ENCODE measurements at regions not wholly inside any gene's neighbourhood (a gene's known extent, or its start where the extent isn't known, plus 50 kb on each side); places are given as distances from the start of the nearest gene placed in this dataset.
A peak's percentile ranks its signal among the peaks of the same experiment; 100 is the strongest.
"Not testable (repeated sequence)": the region's sequence is repeated elsewhere in the genome, so short reads cannot be mapped to it uniquely, and the experiment has no call there.

GRCh38 chr2:185274718-185275484 is 463.7 kb upstream of the FSIP2 start:
- no peak for DNase-seq

GRCh38 chr2:185275979-185276378 is 462.6 kb upstream of the FSIP2 start:
- DNase-seq, result not testable (repeated sequence)

GRCh38 chr2:185278761-185279160 is 459.8 kb upstream of the FSIP2 start:
- DNase-seq, result no peak

GRCh38 chr2:185279999-185280398 is 458.6 kb upstream of the FSIP2 start:
- DNase-seq, result peak; percentile 13

DNA sequence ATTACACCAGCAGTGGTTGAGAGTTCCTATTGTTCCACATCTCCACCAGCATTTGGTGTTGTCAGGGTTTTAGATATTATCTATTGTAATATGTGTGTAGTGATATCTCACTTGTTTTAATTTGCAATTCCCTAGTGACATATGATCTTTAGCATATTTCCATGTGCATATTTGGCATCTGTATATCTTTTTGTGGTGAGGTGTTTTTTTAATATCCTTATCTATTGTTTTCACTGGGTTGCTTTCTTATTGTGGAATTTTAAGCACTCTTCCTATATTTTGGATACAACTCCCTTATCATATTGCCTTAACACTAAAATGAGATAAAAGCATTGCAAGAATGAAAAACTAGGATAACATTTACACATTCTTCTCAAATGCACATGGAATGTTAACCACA is 453.9 kb upstream of the FSIP2 start:
- no peak for DNase-seq

- DNase-seq, result not testable (repeated sequence)
These were observed 448.6 kb upstream of the FSIP2 start for GRCh38 chr2:185290012-185290411.

GRCh38 chr2:185291035-185291647 is 447.5 kb upstream of the FSIP2 start:
- peak; percentile 28 for DNase-seq

- DNase-seq, result no peak
These were observed 438.7 kb upstream of the FSIP2 start for GRCh38 chr2:185299867-185300266.

- no peak for DNase-seq
These were observed 432.5 kb upstream of the FSIP2 start for GRCh38 chr2:185306119-185306518.

GRCh38 chr2:185316383-185316782 is 422.2 kb upstream of the FSIP2 start:
- DNase-seq, result no peak

DNA sequence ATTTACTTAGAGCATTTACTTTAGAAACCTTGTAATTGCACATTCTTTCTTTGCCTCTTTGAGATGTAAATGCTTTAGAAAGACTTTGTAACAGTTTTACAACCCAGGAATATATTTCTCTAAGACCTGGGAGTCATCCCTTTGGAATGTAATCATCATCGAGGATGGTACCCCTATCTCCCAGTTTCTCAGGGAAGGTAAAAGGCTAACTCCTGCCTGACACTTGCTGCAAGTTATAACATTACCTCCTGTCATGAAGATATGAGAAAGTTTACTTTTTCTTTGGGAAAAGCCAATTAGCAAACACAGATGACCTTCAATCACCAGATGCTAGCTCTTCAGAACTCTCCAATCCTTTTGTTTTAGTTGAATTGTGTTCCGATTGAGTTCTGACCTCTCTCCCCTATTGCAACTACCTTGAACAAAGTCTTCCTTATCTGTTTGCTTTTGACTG is 420.3 kb upstream of the FSIP2 start:
- peak; percentile 29 for DNase-seq

DNA sequence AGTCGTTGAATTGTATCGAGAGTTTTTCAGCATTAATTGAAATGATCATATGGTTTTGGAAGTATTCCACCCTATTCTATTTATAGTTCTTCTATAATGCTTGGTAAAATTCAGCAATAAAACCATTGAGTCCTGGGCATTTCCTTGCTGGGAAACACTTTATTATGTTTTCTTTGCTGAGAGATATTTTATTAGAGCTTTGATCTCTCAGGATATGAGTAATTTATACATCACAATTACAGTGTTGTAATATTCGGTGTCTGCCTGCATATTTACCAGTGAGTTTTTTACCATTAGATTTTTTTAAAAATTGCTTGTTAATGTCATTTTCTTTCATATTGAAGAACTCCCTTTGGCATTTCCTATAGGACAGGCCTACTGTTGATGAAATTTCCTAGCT is 402.7 kb upstream of the FSIP2 start:
- no peak for DNase-seq

GRCh38 chr2:185337033-185337432 is 401.6 kb upstream of the FSIP2 start:
- DNase-seq, result no peak

GRCh38 chr2:185338104-185338503 is 400.5 kb upstream of the FSIP2 start:
- DNase-seq, result no peak

DNA sequence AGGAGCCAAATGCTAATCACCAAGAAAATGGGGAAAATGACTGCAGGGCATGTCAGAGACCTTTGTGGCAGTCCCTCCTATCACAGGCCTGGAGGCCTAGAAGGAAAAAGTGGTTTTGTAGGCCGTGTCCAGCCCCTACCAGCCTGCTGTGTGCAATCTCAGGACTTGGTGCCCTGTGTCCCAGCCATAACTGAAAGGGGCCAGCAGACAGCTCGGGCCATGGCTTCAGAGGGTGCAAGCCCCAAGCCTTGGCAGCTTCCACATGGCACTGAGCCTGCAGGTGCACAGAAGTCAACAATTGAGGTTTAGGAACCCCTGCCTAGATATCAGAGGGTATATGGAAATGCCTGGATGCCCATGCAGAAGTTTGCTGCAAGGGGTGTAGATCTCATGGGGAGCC is 391.2 kb upstream of the FSIP2 start:
- no peak for DNase-seq

DNA sequence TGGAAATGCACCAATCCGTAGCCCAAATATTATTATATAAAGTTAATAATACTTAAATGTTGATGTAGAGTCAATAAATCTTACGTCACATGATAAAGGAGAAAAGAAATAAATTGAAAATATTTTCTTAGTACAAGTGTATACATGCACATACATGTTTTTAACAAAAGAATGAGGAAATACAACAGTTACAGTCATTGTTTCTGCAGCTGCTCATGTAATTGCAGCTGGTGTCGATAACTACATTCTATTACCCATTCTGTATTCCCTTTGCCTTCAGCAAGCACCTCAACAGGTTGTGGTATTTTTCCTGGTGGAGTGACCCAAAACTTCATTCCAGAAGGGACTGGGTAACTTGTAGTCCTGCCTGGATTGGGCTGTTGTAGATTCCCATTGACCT is 377.8 kb upstream of the FSIP2 start:
- no peak for DNase-seq

DNA sequence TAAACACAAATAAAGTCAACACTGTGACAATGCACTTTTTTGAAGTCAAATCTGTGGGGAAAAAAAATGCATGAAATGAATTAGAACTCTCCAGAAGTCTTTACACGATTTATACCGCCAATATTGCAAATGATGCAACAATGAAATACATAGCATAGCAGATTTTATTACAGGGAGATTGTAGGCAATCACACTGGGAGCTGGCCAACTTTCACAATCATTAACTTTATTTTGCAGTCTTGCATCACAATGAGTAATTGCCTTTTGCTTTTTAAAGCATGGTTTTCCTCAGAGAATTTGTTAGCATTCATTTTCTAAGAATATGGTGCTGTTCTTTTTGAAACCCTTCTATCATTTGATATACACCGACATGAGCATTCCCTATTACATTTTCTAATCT is 366.4 kb upstream of the FSIP2 start:
- peak; percentile 41 for DNase-seq

GRCh38 chr2:185373229-185373628 is 365.4 kb upstream of the FSIP2 start:
- no peak for DNase-seq

DNA sequence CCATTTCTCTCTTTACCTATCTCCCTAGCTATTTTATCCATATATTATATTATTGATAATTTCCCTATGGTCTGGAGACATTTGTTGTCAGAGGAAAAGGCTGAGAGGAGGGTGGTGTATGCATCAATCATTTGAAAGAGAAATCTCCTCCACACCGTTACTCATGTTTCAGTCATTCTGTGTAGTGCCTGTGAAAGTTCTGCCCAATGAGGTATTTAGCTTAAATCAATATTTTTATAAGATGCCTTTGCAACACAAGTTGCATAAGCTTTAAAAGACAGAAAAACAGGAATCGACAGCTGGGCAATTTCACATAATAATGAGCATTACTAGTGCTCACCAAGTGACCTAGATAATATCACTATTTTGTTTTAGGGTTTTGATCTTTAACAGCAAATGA is 363.7 kb upstream of the FSIP2 start:
- peak; percentile 93 for DNase-seq

DNA sequence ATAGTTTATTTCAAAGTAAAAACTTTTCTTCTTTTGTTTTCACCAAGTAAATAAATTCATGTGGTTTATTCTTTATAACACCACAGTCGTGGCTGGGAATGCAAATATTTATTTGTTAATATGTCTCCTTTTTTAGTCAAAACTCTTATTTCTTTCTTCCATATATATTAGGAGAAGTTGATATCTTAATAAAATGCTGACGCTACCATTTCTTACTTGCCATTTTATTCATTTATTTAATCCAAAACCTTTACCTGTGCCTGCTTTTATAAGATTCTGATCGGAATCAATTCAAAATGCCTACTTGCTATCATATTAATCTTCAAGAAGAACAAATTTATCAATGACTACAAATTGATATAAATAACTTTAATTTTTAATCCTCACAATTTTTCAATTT is 362.9 kb upstream of the FSIP2 start:
- no peak for DNase-seq

DNA sequence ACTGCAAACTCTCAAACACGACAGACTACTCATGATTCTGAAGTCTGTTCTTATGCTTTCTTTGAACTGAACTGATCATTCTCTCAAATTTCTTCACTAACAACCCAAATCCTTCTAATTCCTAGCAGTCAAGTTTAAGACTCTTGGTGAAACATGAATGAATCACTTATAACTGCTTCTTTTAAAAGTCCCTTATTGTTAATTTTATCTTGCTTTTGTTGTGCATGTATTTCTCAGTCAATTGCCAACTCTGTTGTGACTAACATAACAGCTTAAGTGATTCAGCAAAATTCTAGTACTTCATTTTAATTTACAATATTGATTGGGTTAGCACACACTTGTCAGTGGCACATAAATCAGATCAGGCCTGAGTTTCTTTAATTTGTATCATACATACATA is 357.0 kb upstream of the FSIP2 start:
- DNase-seq, result no peak

DNA sequence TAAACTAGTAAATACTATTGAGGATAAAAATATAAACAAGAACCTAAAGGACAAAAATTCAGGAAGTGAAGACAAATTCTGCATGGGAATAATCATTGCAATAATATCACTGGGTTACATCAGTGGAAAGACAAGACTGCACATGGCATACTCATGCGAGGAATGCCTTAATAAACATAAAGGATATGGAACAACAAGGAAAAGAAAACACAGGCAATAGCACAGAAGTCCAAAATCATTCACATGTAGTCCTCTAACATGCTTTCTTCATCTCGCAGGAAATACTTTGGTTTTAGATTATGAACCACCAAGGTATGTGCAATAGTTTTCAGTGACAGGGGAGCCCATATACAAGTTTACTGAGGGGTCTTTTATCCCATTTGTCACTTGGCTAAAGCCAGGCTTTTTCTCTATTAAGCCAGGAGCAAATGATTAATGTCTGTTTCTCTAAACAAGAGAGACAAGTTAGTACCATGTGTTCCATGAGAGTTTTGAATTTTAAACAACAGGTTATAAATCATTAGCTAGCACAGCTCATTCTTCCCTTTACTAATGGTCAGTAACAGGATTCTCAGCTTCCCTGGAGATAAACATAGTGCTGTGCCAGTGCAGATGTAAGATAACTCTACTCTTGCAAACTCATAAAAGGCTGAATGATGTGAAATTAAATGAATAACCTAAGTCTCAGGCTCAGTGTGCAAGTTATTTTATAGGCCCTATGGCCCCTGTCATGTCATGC is 353.6 kb upstream of the FSIP2 start:
- peak; percentile 67 for DNase-seq

- no peak for DNase-seq
These were observed 350.4 kb upstream of the FSIP2 start for GRCh38 chr2:185388226-185388625.

GRCh38 chr2:185391543-185391942 is 347.1 kb upstream of the FSIP2 start:
- no peak for DNase-seq
